Fibroblast of lung (primary cell): ENCODE measurements at regions not wholly inside any gene's neighbourhood (a gene's known extent, or its start where the extent isn't known, plus 50 kb on each side); places are given as distances from the start of the nearest gene placed in this dataset.

ENCODE experiments used
- DNase-seq, 2 donors: peaks; one replicate each; pipeline versions ENCODE4 v3.0.0 to v3.0.0-alpha.2; 2010; ENCODE audit warnings: low read depth in 2 of 2
- H2AFZ ChIP-seq: 2 replicates; pipeline ENCODE4 v1.5.1; 2012; ENCODE audit warnings: low read length, control low read depth, inconsistent platforms
- H3K27ac ChIP-seq: 2 replicates; pipeline ENCODE4 v1.5.1; 2011; ENCODE audit warnings: low read length, control low read depth; ENCODE audit not compliant: insufficient read depth
- H3K27me3 ChIP-seq: 2 replicates; pipeline ENCODE4 v1.5.1; 2011; ENCODE audit warnings: mild to moderate bottlenecking, low read length; ENCODE audit not compliant: control insufficient read depth, insufficient read depth
- H3K36me3 ChIP-seq: 2 replicates; pipeline ENCODE4 v1.5.1; 2011; ENCODE audit warnings: low read length; ENCODE audit not compliant: control insufficient read depth, insufficient read depth
- H3K4me1 ChIP-seq: 2 replicates; pipeline ENCODE4 v1.5.1; 2011; ENCODE audit warnings: low read length; ENCODE audit not compliant: control insufficient read depth, insufficient read depth; ENCODE audit errors: extremely low read depth
- H3K4me2 ChIP-seq: 2 replicates; pipeline ENCODE4 v1.5.1; 2011; ENCODE audit warnings: low read length, control low read depth; ENCODE audit not compliant: insufficient read depth; ENCODE audit errors: extremely low read depth
- H3K4me3 ChIP-seq, 4 experiments: fragments of 200-600 bp in 1 of 4; sonication (generic) in 1 of 4; replicated peaks in 1 of 4; 2 replicates each; pipeline ENCODE4 v1.5.1; 2011 to 2016; ENCODE audit warnings: low read length in 4 of 4, low read depth in 3 of 4, mild to moderate bottlenecking in 3 of 4, control low read depth in 2 of 4, inconsistent platforms in 1 of 4, mixed read lengths in 1 of 4; ENCODE audit not compliant: insufficient read depth in 1 of 4; ENCODE audit errors: control extremely low read depth in 1 of 4
- H3K79me2 ChIP-seq: 2 replicates; pipeline ENCODE4 v1.5.1; 2012; ENCODE audit warnings: mild to moderate bottlenecking, low read length, inconsistent platforms; ENCODE audit not compliant: control insufficient read depth, insufficient read depth
- H3K9ac ChIP-seq: 2 replicates; pipeline ENCODE4 v1.5.1; 2011; ENCODE audit warnings: mild to moderate bottlenecking, low read length, control low read depth; ENCODE audit not compliant: insufficient read depth
- H3K9me3 ChIP-seq: 2 replicates; pipeline ENCODE4 v1.5.1; 2012; ENCODE audit warnings: low read depth, low read length; ENCODE audit not compliant: control insufficient read depth, insufficient read depth
- H4K20me1 ChIP-seq: 2 replicates; pipeline ENCODE4 v1.5.1; 2011; ENCODE audit warnings: low read length; ENCODE audit not compliant: control insufficient read depth, insufficient read depth; ENCODE audit errors: extremely low read depth
- CTCF ChIP-seq, 2 donors: IDR thresholded peaks in 1 of 2; conservative IDR thresholded peaks in 1 of 2; 1 replicate in 1 of 2; 2 replicates in 1 of 2; pipeline ENCODE4 v1.5.1; 2011 to 2012; ENCODE audit warnings: low read length in 2 of 2, control low read depth in 1 of 2, inconsistent platforms in 1 of 2, low read depth in 1 of 2, mild to moderate bottlenecking in 1 of 2
- EZH2 ChIP-seq: IDR thresholded peaks from 2 replicates; pipeline ENCODE4 v1.5.1; 2012; ENCODE audit warnings: low read length, control low read depth, mild to moderate bottlenecking; ENCODE audit errors: missing control alignments

- no peak overlapping the region for H3K4me2 ChIP-seq
- no peak overlapping the region for H3K27ac ChIP-seq
- H3K4me1 ChIP-seq: no peaks in the 10 kb centered on the region
- DNase-seq: no peak
- TF ChIP-seq EZH2: no peak
- H3K36me3 ChIP-seq: no peaks in the 10 kb centered on the region
- H2AFZ ChIP-seq: no peak overlapping the region
- H3K79me2 ChIP-seq: no peaks in the 10 kb centered on the region
- no peak overlapping the region for H3K9ac ChIP-seq
- H4K20me1 ChIP-seq: no peaks in the 10 kb centered on the region
- H3K9me3 ChIP-seq: no peaks in the 10 kb centered on the region
- no peak overlapping the region for H3K4me3 ChIP-seq
- no peaks in the 10 kb centered on the region for H3K27me3 ChIP-seq
These were observed 504.3 kb upstream of the ID2 start for GRCh38 chr2:8177566-8177965.

- Histone ChIP-seq H3K4me3 (no peak overlapping the region), H3K9ac (no peak overlapping the region), H2AFZ (no peak overlapping the region), H3K36me3 (no peaks in the 10 kb centered on the region), H3K4me2 (no peak overlapping the region), H3K9me3 (no peaks in the 10 kb centered on the region), H3K27ac (no peak overlapping the region), H4K20me1 (no peaks in the 10 kb centered on the region), H3K27me3 (no peaks in the 10 kb centered on the region), H3K79me2 (no peaks in the 10 kb centered on the region), H3K4me1 (no peaks in the 10 kb centered on the region)
- TF ChIP-seq EZH2 (no peak), CTCF (conservative IDR thresholded peaks at IDR 0.05 in 1 of 2, IDR thresholded peaks at IDR 0.05 in 1 of 2; ENCODE audit: low read depth in 1 of 2, low read length in 2 of 2) (no peak)
- DNase-seq: no peak
These were observed 502.9 kb upstream of the ID2 start for GRCh38 chr2:8178911-8179310.

- H3K4me3 ChIP-seq: no peak overlapping the region
- no peaks in the 10 kb centered on the region for H3K4me1 ChIP-seq
- H3K79me2 ChIP-seq: no peaks in the 10 kb centered on the region
- H3K9ac ChIP-seq: no peak overlapping the region
- TF ChIP-seq EZH2 (no peak), CTCF (conservative IDR thresholded peaks at IDR 0.05 in 1 of 2, IDR thresholded peaks at IDR 0.05 in 1 of 2; ENCODE audit: low read depth in 1 of 2, low read length in 2 of 2) (no peak)
- H3K9me3 ChIP-seq: no peaks in the 10 kb centered on the region
- DNase-seq: no peak
- H3K4me2 ChIP-seq: no peak overlapping the region
- H3K27ac ChIP-seq: no peak overlapping the region
- H2AFZ ChIP-seq: no peak overlapping the region
- no peaks in the 10 kb centered on the region for H3K27me3 ChIP-seq
- no peaks in the 10 kb centered on the region for H4K20me1 ChIP-seq
- no peaks in the 10 kb centered on the region for H3K36me3 ChIP-seq
These were observed 492.5 kb upstream of the ID2 start for GRCh38 chr2:8189316-8189715.
